HEK293T (cell line): ENCODE measurements at regions not wholly inside any gene's neighbourhood (a gene's known extent, or its start where the extent isn't known, plus 50 kb on each side); places are given as distances from the start of the nearest gene placed in this dataset.

Experiments used
- ARNT ChIP-seq: fragments of 450-650 bp; IDR thresholded peaks from 2 replicates; pipeline ENCODE4 v1.6.1; 2017; ENCODE audit warnings: mild to moderate bottlenecking
- BHLHE40 ChIP-seq: fragments of 450-650 bp; IDR thresholded peaks from 2 replicates; pipeline ENCODE4 v1.6.1; 2016; ENCODE audit warnings: mild to moderate bottlenecking, moderate library complexity, borderline replicate concordance
- FOXA1 ChIP-seq: fragments of 450-650 bp; IDR thresholded peaks from 2 replicates; pipeline ENCODE4 v1.6.1; 2016; ENCODE audit warnings: mild to moderate bottlenecking
- FOXM1 ChIP-seq: fragments of 450-650 bp; IDR thresholded peaks from 2 replicates; pipeline ENCODE4 v1.6.1; 2017; ENCODE audit warnings: mild to moderate bottlenecking, borderline replicate concordance
- L3MBTL2 ChIP-seq: fragments of 450-650 bp; conservative IDR thresholded peaks from 2 replicates; pipeline ENCODE4 v1.6.1; 2016; ENCODE audit warnings: mild to moderate bottlenecking
- SP1 ChIP-seq: fragments of 450-650 bp; IDR thresholded peaks from 2 replicates; pipeline ENCODE4 v1.6.1; 2017
- SUZ12 ChIP-seq: fragments of 450-650 bp; IDR thresholded peaks from 2 replicates; pipeline ENCODE4 v1.6.1; 2016; ENCODE audit warnings: mild to moderate bottlenecking

GRCh38 chr10:94137747-94138146, 144.0 kb downstream of the PLCE1 start:
- TF ChIP-seq FOXM1 (no peak), SP1 (no peak), L3MBTL2 (no peak), ARNT (no peak), BHLHE40 (no peak), FOXA1 (no peak), SUZ12 (no peak)
